ENCODE measurements at regions not wholly inside any gene's neighbourhood (a gene's known extent, or its start where the extent isn't known, plus 50 kb on each side); places are given as distances from the start of the nearest gene placed in this dataset.
"Not testable (repeated sequence)": the region's sequence is repeated elsewhere in the genome, so short reads cannot be mapped to it uniquely, and the experiment has no call there.

GRCh38 chr1:213533125-213533524 lies 454.6 kb upstream of the PROX1 start:
- DNase-seq (ENCODE audit: extremely low spot score in 2 of 2): no peak
- Histone ChIP-seq H3K4me3 (no peak overlapping the region), H3K27me3 (no peaks in the 10 kb centered on the region), H3K4me1 (no peaks in the 10 kb centered on the region), H3K36me3 (no peaks in the 10 kb centered on the region), H3K9me3 (no peaks in the 10 kb centered on the region), H3K27ac (no peak overlapping the region)
- intact Hi-C loops (cut with DNase I): no loop called here
- no peak for TF ChIP-seq POLR2A (IDR thresholded peaks at IDR 0.05)
- TF ChIP-seq POLR2AphosphoS5 (IDR thresholded peaks at IDR 0.05; ENCODE audit: insufficient read depth in 1 of 2, low read depth in 1 of 2): no peak
- TF ChIP-seq CTCF (IDR thresholded peaks at IDR 0.05): no peak

DNA sequence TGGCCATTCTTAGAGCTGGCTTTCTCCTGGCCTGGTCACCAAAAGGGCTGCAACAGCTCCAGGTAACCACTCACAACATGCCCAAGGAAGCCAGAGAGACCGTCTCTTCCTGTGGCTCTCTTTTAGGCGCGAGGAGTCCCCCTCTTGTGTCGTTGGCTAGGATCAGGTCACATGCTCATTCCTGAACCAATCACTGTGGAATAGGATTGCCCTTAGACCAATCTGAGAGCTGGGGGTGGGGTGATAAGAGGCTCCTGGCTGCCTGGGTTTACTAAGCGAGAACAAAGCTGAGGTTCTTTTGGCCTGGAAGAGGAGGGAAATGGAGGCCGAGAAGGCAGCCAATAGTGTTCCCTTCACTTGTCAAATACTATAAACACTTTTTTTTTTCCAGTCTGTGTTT lies 452.1 kb upstream of the PROX1 start:
- Histone ChIP-seq H3K4me3 (no peak overlapping the region), H3K9me3 (no peaks in the 10 kb centered on the region), H3K27ac (no peak overlapping the region), H3K27me3 (no peaks in the 10 kb centered on the region), H3K4me1 (no peaks in the 10 kb centered on the region), H3K36me3 (no peaks in the 10 kb centered on the region)
- no peak for TF ChIP-seq POLR2AphosphoS5 (IDR thresholded peaks at IDR 0.05; ENCODE audit: insufficient read depth in 1 of 2, low read depth in 1 of 2)
- no peak for TF ChIP-seq CTCF (IDR thresholded peaks at IDR 0.05)
- no peak for TF ChIP-seq POLR2A (IDR thresholded peaks at IDR 0.05)
- intact Hi-C loops (cut with DNase I): loop anchor here (5.0 kb wide), 1 partner anchor 1548 kb away; no protein-coding TSS in a partner anchor
- no peak for DNase-seq (ENCODE audit: extremely low spot score in 2 of 2)

DNA sequence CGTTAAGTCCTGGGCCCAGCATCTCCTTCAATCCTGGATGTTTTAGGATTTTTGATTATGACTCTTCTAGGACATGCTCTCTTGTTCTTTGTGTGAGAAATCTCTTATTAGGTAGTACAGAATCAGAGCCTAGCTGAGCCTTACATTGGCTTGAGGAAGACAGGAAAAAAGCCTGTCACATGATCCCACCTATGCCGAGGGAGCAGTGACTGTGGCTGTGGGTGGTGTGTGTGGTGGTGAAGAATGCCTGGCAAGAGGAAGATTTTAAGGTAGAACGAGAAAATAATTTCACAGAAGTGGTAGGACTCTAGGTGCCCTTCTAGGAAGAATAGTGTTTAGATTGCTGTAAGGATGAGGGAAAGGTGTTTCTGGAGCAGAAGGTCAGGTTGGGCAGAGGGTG lies 449.5 kb upstream of the PROX1 start:
- no peak for DNase-seq (ENCODE audit: extremely low spot score in 2 of 2)
- Histone ChIP-seq H3K27me3 (no peaks in the 10 kb centered on the region), H3K36me3 (no peaks in the 10 kb centered on the region), H3K27ac (no peak overlapping the region), H3K9me3 (no peaks in the 10 kb centered on the region), H3K4me1 (no peaks in the 10 kb centered on the region), H3K4me3 (no peak overlapping the region)
- intact Hi-C loops (cut with DNase I): loop anchor here (5.0 kb wide), 1 partner anchor 1551 kb away; no protein-coding TSS in a partner anchor
- no peak for TF ChIP-seq CTCF (IDR thresholded peaks at IDR 0.05)
- TF ChIP-seq POLR2AphosphoS5 (IDR thresholded peaks at IDR 0.05; ENCODE audit: insufficient read depth in 1 of 2, low read depth in 1 of 2): no peak
- TF ChIP-seq POLR2A (IDR thresholded peaks at IDR 0.05): no peak

- H3K36me3 ChIP-seq: no peaks in the 10 kb centered on the region
- H3K27ac ChIP-seq: no peak overlapping the region
- no peak overlapping the region for H3K4me3 ChIP-seq
- H3K4me1 ChIP-seq: no peaks in the 10 kb centered on the region
- DNase-seq (ENCODE audit: extremely low spot score in 2 of 2): no peak
- H3K27me3 ChIP-seq: no peaks in the 10 kb centered on the region
- no peaks in the 10 kb centered on the region for H3K9me3 ChIP-seq
- intact Hi-C loops (cut with DNase I): loop anchor here (5.0 kb wide), 1 partner anchor 1552 kb away; no protein-coding TSS in a partner anchor
- TF ChIP-seq POLR2AphosphoS5 (IDR thresholded peaks at IDR 0.05; ENCODE audit: insufficient read depth in 1 of 2, low read depth in 1 of 2) (no peak), POLR2A (IDR thresholded peaks at IDR 0.05) (no peak), CTCF (IDR thresholded peaks at IDR 0.05) (no peak)
Measured at GRCh38 chr1:213539464-213539863, 448.3 kb upstream of the PROX1 start.

DNA sequence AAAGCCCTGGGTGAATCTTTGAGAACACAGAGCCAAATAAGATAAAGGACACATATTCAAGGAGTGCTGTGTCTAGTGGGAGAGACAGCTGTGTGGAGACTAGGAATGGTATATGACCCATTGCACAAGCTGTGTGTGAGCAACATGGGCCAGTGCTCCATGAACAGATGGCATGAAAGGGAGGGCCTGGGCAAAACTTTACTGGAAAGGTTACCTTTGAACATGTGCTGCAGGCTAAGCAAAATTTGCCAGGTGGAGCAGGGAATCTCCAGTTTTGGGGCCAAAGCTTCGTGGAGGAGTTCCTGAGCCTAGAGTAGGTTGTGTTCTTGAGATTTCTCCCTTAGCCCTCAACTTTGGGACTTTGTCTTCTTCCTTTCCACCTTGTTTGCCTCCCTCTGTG lies 446.1 kb upstream of the PROX1 start:
- no peaks in the 10 kb centered on the region for H3K4me1 ChIP-seq
- intact Hi-C loops (cut with DNase I): no loop called here
- no peak overlapping the region for H3K27ac ChIP-seq
- no peak overlapping the region for H3K4me3 ChIP-seq
- no peak for TF ChIP-seq POLR2AphosphoS5 (IDR thresholded peaks at IDR 0.05; ENCODE audit: insufficient read depth in 1 of 2, low read depth in 1 of 2)
- no peak for TF ChIP-seq CTCF (IDR thresholded peaks at IDR 0.05)
- no peak for TF ChIP-seq POLR2A (IDR thresholded peaks at IDR 0.05)
- no peaks in the 10 kb centered on the region for H3K9me3 ChIP-seq
- no peaks in the 10 kb centered on the region for H3K36me3 ChIP-seq
- no peaks in the 10 kb centered on the region for H3K27me3 ChIP-seq
- DNase-seq (ENCODE audit: extremely low spot score in 2 of 2): no peak

GRCh38 chr1:213545181-213545580 lies 442.6 kb upstream of the PROX1 start:
- H3K36me3 ChIP-seq; H3K27ac ChIP-seq; H3K4me1 ChIP-seq; intact Hi-C loops (cut with DNase I); H3K9me3 ChIP-seq; H3K27me3 ChIP-seq; DNase-seq (ENCODE audit: extremely low spot score in 2 of 2); H3K4me3 ChIP-seq: not testable (repeated sequence)
